ENCODE measurements at regions not wholly inside any gene's neighbourhood (a gene's known extent, or its start where the extent isn't known, plus 50 kb on each side); places are given as distances from the start of the nearest gene placed in this dataset.

GRCh38 chr5:153030755-153031725 lies 459.4 kb upstream of the GRIA1 start:
- TF ChIP-seq TSHZ2 (CRISPR knock-in tag; IDR thresholded peaks at IDR 0.05) (no peak), ZFP30 (CRISPR knock-in tag; IDR thresholded peaks at IDR 0.05) (no peak), ARNTL (CRISPR knock-in tag; IDR thresholded peaks at IDR 0.05; ENCODE audit: borderline replicate concordance, low read depth) (no peak), OSR1 (CRISPR knock-in tag; IDR thresholded peaks at IDR 0.05) (no peak), PPARA (CRISPR knock-in tag; IDR thresholded peaks at IDR 0.05; ENCODE audit: borderline replicate concordance) (no peak)
- no peak for ATAC-seq

- no peak for ATAC-seq
- TF ChIP-seq ZNF565 (CRISPR knock-in tag; conservative IDR thresholded peaks at IDR 0.05; ENCODE audit: low read depth) = no peak
- TF ChIP-seq TCF4 (CRISPR knock-in tag; IDR thresholded peaks at IDR 0.05; ENCODE audit: borderline replicate concordance) = no peak
- no peak for TF ChIP-seq ESRRG (CRISPR knock-in tag; IDR thresholded peaks at IDR 0.05)
Measured at GRCh38 chr5:153039501-153039900, 451.0 kb upstream of the GRIA1 start.

- ATAC-seq = no peak
- TF ChIP-seq TCF4 (CRISPR knock-in tag; IDR thresholded peaks at IDR 0.05; ENCODE audit: borderline replicate concordance) = no peak
- no peak for TF ChIP-seq TOX (CRISPR knock-in tag; IDR thresholded peaks at IDR 0.05; ENCODE audit: borderline replicate concordance)
- no peak for TF ChIP-seq ZFP3 (CRISPR knock-in tag; IDR thresholded peaks at IDR 0.05)
- TF ChIP-seq ZNF8 (CRISPR knock-in tag; IDR thresholded peaks at IDR 0.05) = no peak
- no peak for TF ChIP-seq ZC3H10 (CRISPR knock-in tag; IDR thresholded peaks at IDR 0.05)
- no peak for TF ChIP-seq TSHZ2 (CRISPR knock-in tag; IDR thresholded peaks at IDR 0.05)
- TF ChIP-seq ARNTL (CRISPR knock-in tag; IDR thresholded peaks at IDR 0.05; ENCODE audit: borderline replicate concordance, low read depth) = no peak
- no peak for TF ChIP-seq GLIS3 (CRISPR knock-in tag; IDR thresholded peaks at IDR 0.05)
- no peak for TF ChIP-seq SNAI2 (CRISPR knock-in tag; IDR thresholded peaks at IDR 0.05)
- no peak for TF ChIP-seq CSRNP3 (CRISPR knock-in tag; IDR thresholded peaks at IDR 0.05)
- TF ChIP-seq RARB (CRISPR knock-in tag; IDR thresholded peaks at IDR 0.05) = no peak
- no peak for TF ChIP-seq ZNF565 (CRISPR knock-in tag; conservative IDR thresholded peaks at IDR 0.05; ENCODE audit: low read depth)
- TF ChIP-seq ISL1 (CRISPR knock-in tag; IDR thresholded peaks at IDR 0.05) = no peak
- TF ChIP-seq BACH2 (CRISPR knock-in tag; IDR thresholded peaks at IDR 0.05; ENCODE audit: borderline replicate concordance) = no peak
- TF ChIP-seq CSDC2 (CRISPR knock-in tag; IDR thresholded peaks at IDR 0.05) = no peak
- no peak for TF ChIP-seq OSR1 (CRISPR knock-in tag; IDR thresholded peaks at IDR 0.05)
Measured at GRCh38 chr5:153043886-153044285, 446.6 kb upstream of the GRIA1 start.

- no peak for ATAC-seq
- no peak for TF ChIP-seq RARB (CRISPR knock-in tag; IDR thresholded peaks at IDR 0.05)
- no peak for TF ChIP-seq ZNF70 (CRISPR knock-in tag; IDR thresholded peaks at IDR 0.05)
- TF ChIP-seq TCF4 (CRISPR knock-in tag; IDR thresholded peaks at IDR 0.05; ENCODE audit: borderline replicate concordance) = no peak
- no peak for TF ChIP-seq ARNTL (CRISPR knock-in tag; IDR thresholded peaks at IDR 0.05; ENCODE audit: borderline replicate concordance, low read depth)
- TF ChIP-seq TSHZ2 (CRISPR knock-in tag; IDR thresholded peaks at IDR 0.05) = no peak
- TF ChIP-seq TOX (CRISPR knock-in tag; IDR thresholded peaks at IDR 0.05; ENCODE audit: borderline replicate concordance) = no peak
- TF ChIP-seq PATZ1 (CRISPR knock-in tag; IDR thresholded peaks at IDR 0.05; ENCODE audit: borderline replicate concordance) = no peak
- TF ChIP-seq BACH2 (CRISPR knock-in tag; IDR thresholded peaks at IDR 0.05; ENCODE audit: borderline replicate concordance) = no peak
Measured at GRCh38 chr5:153050496-153051179, 439.8 kb upstream of the GRIA1 start.
